MV-4-11 (cell line): ENCODE measurements at regions not wholly inside any gene's neighbourhood (a gene's known extent, or its start where the extent isn't known, plus 50 kb on each side); places are given as distances from the start of the nearest gene placed in this dataset.

Source experiments
- DNase-seq: peaks from one replicate; lab custom pipeline; 2025; lab: John Stamatoyannopoulos, UW

- no peak for DNase-seq
These were observed 240.2 kb downstream of the ENGASE start for GRCh38 chr17:79314617-79315357.

DNA sequence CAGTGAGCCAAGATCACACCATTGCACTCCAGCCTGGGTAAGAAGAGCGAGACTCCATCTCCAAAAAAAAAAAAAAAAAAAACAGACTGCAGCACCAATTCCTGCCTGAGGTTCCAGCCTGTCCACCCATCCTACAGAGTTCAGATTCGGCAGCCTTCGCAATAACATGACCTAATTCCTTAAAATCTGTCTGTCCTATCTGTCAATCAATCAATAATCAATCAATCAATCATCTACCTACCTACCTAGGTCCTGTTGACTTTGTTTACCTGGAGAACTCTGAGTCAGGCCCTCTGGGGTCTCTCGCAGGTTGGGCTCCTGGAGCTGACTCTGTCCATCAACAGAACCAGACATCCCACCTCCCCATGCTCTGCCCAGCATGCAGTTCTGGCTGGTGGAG is 236.7 kb downstream of the ENGASE start:
- no peak for DNase-seq

GRCh38 chr17:79306424-79307318 is 232.0 kb downstream of the ENGASE start:
- no peak for DNase-seq

GRCh38 chr17:79305768-79306423 is 231.3 kb downstream of the ENGASE start:
- DNase-seq, result no peak

- DNase-seq, result no peak
These were observed 230.7 kb downstream of the ENGASE start for GRCh38 chr17:79305376-79305767.

- DNase-seq, result no peak
These were observed 230.3 kb downstream of the ENGASE start for GRCh38 chr17:79304884-79305283.

- no peak for DNase-seq
These were observed 229.1 kb downstream of the ENGASE start for GRCh38 chr17:79303641-79304205.

DNA sequence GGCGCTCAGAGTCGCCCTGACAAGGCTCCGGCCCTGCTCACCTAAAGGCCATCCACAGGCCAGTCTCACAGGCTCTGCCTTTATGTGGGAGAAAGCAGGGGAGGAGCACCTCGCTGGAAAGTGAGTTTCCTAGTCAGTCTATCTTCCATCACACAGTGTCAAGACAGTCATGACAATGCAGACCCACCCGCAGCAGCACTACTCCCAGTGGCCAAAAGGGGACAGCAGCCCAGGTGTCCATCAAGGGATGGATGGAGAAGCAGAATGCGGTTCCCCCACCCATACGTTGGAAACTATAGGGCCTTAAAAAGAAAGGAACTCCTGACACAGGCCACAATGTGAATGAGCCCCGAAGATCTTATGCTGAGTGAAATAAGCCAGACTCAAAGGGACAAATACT is 226.8 kb downstream of the ENGASE start:
- no peak for DNase-seq

GRCh38 chr17:79299349-79299748 is 224.7 kb downstream of the ENGASE start:
- no peak for DNase-seq

DNA sequence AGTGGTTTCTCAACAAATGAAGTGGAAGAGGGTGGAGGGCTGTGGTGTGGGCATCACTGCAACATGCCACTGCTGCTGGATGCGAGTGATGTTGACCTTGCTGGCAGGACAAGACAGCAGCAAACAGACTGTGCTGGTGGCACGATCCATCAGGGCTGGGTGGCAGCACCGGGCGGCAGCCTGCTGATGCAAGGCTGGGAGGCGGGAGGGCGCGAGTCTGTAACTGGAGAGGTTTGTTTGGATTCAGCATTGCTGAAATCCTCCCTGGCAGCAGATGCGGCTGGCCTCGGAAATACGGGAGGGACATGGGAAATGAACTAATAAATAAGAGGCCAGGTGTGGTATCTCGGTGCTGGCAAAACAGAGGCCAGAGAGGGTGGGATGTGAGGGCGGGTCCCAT is 224.2 kb downstream of the ENGASE start:
- DNase-seq, result no peak

DNA sequence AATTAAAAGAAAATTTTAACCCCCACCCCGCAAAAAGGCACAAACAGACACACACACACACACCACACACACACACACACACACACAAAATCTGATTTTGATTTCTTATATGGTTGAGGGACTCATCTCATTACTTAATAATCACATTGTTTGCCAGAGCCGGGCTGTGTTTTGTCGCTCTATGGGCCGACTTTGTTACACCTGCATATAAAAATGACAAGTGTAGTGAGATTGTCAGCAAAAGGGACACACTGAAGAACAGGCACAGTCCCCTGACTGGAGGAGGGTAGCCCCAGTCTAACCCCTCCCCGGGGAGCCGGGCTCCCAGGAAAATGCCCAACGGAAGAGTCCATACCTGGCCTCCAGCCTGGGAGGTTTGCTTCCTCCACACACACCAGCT is 221.6 kb downstream of the ENGASE start:
- no peak for DNase-seq

DNA sequence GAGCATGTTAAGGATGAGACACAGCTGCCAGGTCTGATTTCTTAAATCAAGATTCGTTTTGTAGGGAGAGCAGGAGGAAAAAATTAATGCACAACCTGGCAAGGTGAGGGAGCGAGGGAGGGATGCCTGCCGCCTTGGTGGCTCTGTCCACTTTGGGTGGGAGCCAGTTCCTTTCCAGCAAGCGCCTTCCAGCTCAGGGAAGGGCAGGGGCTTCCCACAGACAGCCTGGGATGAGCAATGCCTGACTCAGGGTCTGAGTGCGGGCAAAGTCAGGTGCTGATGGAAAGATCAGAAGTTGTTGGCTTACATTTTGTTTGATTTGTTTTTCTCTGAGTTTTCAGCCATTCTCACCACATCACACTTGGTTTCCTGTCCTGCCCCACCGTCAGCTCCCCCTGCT is 220.7 kb downstream of the ENGASE start:
- DNase-seq, result no peak

GRCh38 chr17:79294459-79295071 is 219.9 kb downstream of the ENGASE start:
- no peak for DNase-seq

DNA sequence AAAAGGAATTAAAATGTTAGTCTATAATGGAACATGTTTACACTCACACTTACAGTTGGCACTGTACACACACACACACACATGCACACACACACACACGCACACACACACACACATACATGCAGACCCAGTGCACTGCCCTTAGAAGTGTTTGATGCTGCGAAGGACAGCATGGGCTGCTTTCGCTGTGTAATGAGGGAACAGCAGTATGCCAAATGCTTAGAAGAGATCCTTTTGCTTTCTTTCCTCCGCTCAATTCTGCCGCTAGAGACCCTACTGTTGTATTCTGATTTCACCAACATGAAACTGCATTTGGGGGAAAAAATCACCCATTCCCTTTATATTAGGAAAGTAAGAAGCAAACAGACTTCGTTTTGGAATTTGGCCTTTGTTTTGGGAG is 217.9 kb downstream of the ENGASE start:
- no peak for DNase-seq

DNA sequence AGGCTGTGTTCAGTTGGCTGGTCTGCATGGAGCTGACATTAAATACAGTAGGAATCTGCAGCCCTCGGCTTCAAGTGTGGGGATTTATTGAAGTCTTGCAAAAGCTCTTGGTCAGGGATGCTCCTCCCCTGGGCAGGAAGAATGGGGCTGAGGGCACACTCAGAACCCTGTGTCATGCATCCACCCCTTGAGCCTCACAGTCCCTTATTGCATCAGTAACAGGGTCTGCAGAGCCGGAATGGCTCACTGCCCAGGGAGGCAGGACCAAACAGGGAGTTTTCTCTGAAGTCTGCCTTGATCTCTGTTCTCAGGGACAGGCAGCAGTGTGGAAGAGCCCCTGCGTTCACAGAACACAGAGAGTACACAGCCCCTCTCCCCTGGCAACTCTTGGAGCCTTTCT is 216.8 kb downstream of the ENGASE start:
- DNase-seq, result no peak

GRCh38 chr17:79290726-79291125 is 216.1 kb downstream of the ENGASE start:
- DNase-seq, result no peak

DNA sequence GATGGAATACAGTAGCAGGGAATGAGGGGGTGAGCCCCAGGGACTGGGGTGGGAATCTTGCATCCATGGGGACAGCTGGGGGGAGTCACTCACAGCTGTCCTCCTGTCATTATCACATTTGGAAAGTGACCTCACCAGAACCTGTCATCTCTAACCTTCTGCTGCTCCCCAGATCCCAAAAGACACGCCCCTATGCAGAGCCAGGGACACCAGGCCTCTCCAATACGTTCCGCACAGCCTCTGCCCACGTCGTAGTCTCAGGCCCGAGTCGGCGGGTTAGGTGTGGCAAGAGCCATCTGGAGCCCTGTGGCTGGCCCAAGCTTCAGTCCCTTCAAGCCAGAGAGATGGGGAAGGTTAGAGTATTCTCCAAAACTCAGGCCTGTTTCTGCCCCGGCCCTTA is 214.3 kb downstream of the ENGASE start:
- DNase-seq, result no peak

- no peak for DNase-seq
These were observed 211.8 kb downstream of the ENGASE start for GRCh38 chr17:79286440-79286839.

DNA sequence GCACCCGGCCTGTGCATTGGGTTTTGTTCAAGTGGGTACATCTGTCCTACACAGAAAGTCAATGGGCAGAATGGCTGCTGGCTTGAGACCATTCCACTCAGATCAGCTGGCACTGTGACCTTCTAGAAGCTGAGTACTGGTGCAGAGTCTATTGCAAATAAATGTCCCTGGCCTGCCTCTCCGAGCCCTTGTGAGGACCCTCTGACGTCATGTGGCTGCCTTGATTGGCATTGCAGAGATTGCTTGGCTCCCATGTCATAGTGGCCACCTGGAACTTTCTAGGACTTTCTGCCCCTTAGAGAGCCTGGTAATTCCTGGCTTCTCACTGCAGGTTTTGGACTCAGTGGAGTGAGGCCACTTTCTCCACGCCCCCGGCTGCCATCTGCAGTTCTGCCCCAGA is 211.3 kb downstream of the ENGASE start:
- no peak for DNase-seq

GRCh38 chr17:79282294-79282693 is 207.7 kb downstream of the ENGASE start:
- DNase-seq, result no peak

DNA sequence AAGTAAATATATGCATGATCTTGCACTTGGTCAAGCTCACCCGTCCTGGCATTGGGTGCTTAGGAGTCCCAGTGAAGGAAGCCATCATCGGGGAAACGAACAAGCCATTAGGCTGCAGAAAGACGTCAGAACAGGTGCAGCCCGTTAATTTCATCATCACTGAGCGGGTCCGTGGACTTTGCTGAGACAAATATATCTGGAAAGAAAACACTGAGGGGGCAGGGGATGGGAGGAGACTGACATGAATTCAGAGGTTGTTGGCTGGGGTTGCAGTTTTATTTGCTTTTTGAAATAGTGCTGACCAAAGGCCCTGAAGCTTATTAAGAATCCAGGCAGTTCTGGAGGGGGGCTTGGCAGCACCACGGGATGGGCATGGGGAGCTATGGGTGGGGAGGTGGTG is 207.2 kb downstream of the ENGASE start:
- no peak for DNase-seq
